ENCODE measurements at regions not wholly inside any gene's neighbourhood (a gene's known extent, or its start where the extent isn't known, plus 50 kb on each side); places are given as distances from the start of the nearest gene placed in this dataset.

DNA sequence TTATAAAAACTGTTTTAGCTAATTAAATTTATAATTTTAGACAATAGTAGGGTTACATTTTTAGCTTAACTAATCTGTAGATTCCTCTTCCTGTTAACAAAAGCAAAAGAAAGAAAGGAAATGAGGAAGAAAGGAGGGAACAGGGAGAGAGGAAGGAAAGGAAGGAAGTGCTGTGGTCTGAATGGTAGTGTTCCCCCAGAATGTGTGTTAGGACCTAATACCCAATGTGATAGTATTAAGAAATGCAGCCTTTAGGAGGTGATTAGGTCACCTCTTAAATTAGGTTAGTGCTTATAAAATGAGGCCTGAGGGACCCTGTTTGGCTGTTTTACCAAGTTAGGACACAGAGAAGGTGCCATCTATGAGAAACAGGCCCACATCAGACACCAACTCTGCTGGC is 136.9 kb upstream of the SAMSN1 start:
- TF ChIP-seq ZNF623 (tag by site-specific recombination; IDR thresholded peaks at IDR 0.05) (no peak), ZNF654 (tag by site-specific recombination; IDR thresholded peaks at IDR 0.05; ENCODE audit: low read depth) (no peak), ZSCAN30 (tag by site-specific recombination; IDR thresholded peaks at IDR 0.05) (no peak), ZBTB1 (tag by site-specific recombination; IDR thresholded peaks at IDR 0.05) (no peak), ZNF366 (tag by site-specific recombination; conservative IDR thresholded peaks at IDR 0.05) (no peak), ZNF157 (tag by site-specific recombination; IDR thresholded peaks at IDR 0.05) (no peak), ZNF132 (tag by site-specific recombination; IDR thresholded peaks at IDR 0.05; ENCODE audit: borderline replicate concordance) (no peak), ZNF777 (tag by site-specific recombination; IDR thresholded peaks at IDR 0.05; ENCODE audit: borderline replicate concordance) (no peak), ZNF701 (tag by site-specific recombination; IDR thresholded peaks at IDR 0.05) (no peak), ZFP69B (tag by site-specific recombination; IDR thresholded peaks at IDR 0.05) (no peak), ZNF324 (tag by site-specific recombination; IDR thresholded peaks at IDR 0.05) (no peak), ZNF274 (IDR thresholded peaks at IDR 0.05; ENCODE audit: low read length) (no peak), ZNF274 (tag by site-specific recombination; IDR thresholded peaks at IDR 0.05; ENCODE audit: borderline replicate concordance) (no peak), YY1 (tag by site-specific recombination; IDR thresholded peaks at IDR 0.05) (no peak), ZNF426 (tag by site-specific recombination; IDR thresholded peaks at IDR 0.05) (no peak), SP2 (tag by site-specific recombination; IDR thresholded peaks at IDR 0.05) (no peak)
- TF ChIP-seq, protein P1, sequence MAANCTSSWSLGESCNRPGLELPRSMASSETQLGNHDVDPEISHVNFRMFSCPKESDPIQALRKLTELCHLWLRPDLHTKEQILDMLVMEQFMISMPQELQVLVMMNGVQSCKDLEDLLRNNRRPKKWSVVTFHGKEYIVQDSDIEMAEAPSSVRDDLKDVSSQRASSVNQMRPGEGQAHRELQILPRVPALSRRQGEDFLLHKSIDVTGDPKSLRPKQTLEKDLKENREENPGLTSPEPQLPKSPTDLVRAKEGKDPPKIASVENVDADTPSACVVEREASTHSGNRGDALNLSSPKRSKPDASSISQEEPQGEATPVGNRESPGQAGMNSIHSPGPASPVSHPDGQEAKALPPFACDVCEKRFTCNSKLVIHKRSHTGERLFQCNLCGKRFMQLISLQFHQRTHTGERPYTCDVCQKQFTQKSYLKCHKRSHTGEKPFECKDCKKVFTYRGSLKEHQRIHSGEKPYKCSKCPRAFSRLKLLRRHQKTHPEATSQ (tag by site-specific recombination; IDR thresholded peaks at IDR 0.05) = no peak
- TF ChIP-seq, protein P2, sequence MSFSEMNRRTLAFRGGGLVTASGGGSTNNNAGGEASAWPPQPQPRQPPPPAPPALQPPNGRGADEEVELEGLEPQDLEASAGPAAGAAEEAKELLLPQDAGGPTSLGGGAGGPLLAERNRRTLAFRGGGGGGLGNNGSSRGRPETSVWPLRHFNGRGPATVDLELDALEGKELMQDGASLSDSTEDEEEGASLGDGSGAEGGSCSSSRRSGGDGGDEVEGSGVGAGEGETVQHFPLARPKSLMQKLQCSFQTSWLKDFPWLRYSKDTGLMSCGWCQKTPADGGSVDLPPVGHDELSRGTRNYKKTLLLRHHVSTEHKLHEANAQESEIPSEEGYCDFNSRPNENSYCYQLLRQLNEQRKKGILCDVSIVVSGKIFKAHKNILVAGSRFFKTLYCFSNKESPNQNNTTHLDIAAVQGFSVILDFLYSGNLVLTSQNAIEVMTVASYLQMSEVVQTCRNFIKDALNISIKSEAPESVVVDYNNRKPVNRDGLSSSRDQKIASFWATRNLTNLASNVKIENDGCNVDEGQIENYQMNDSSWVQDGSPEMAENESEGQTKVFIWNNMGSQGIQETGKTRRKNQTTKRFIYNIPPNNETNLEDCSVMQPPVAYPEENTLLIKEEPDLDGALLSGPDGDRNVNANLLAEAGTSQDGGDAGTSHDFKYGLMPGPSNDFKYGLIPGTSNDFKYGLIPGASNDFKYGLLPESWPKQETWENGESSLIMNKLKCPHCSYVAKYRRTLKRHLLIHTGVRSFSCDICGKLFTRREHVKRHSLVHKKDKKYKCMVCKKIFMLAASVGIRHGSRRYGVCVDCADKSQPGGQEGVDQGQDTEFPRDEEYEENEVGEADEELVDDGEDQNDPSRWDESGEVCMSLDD (tag by site-specific recombination; IDR thresholded peaks at IDR 0.05) = no peak
- TF ChIP-seq, protein P3, sequence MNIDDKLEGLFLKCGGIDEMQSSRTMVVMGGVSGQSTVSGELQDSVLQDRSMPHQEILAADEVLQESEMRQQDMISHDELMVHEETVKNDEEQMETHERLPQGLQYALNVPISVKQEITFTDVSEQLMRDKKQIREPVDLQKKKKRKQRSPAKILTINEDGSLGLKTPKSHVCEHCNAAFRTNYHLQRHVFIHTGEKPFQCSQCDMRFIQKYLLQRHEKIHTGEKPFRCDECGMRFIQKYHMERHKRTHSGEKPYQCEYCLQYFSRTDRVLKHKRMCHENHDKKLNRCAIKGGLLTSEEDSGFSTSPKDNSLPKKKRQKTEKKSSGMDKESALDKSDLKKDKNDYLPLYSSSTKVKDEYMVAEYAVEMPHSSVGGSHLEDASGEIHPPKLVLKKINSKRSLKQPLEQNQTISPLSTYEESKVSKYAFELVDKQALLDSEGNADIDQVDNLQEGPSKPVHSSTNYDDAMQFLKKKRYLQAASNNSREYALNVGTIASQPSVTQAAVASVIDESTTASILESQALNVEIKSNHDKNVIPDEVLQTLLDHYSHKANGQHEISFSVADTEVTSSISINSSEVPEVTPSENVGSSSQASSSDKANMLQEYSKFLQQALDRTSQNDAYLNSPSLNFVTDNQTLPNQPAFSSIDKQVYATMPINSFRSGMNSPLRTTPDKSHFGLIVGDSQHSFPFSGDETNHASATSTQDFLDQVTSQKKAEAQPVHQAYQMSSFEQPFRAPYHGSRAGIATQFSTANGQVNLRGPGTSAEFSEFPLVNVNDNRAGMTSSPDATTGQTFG (tag by site-specific recombination; IDR thresholded peaks at IDR 0.05; ENCODE audit: borderline replicate concordance) = no peak
- no peaks in the 10 kb centered on the region for H3K36me3 ChIP-seq (ENCODE audit: control insufficient read depth in 2 of 2, insufficient read depth in 1 of 2, low read length in 2 of 2)
- H3K27ac ChIP-seq (ENCODE audit: extremely low read depth, low read depth, low read length) = no peak overlapping the region
- no peaks in the 10 kb centered on the region for H3K9me3 ChIP-seq (ENCODE audit: control insufficient read depth, insufficient read depth, low read depth, low read length)
- no peaks in the 10 kb centered on the region for H3K4me1 ChIP-seq (ENCODE audit: control insufficient read depth, insufficient read depth, low read length)
- H3K4me3 ChIP-seq (ENCODE audit: low read depth, low read length) = no peak overlapping the region
- ChIA-PET CTCF (no interaction called here), POLR2A (no interaction called here)

DNA sequence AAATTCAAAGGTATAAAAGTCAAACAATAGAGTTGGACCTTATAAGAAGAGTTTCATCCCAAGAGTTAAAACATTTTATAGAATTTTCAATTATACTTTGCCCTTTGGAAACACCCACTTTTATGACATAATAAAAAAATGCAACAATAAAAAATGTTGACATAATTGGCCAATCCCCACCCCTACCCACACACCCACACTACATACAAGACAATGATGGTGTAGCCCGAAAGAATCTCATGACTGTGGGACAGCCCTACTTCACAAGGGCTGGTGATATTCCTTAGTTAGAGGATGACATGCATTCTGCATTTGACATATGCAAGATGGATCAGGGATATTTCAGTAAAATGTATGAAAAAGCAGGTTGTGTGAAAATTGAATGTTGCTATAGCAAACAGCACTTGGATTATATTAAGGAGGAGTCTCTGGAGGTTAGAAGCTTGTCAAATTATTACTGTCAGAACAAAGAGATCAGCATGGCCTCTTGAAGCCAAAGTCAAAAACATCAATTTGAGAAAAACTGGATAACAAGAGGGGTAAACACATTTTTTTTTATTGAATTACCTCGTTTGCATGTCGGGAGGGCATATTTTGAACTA is 133.0 kb upstream of the SAMSN1 start:
- Histone ChIP-seq H3K4me3 (ENCODE audit: low read depth, low read length) (no peak overlapping the region), H3K4me1 (ENCODE audit: control insufficient read depth, insufficient read depth, low read length) (no peaks in the 10 kb centered on the region), H3K36me3 (ENCODE audit: control insufficient read depth in 2 of 2, insufficient read depth in 1 of 2, low read length in 2 of 2) (no peaks in the 10 kb centered on the region), H3K27ac (ENCODE audit: extremely low read depth, low read depth, low read length) (no peak overlapping the region), H3K9me3 (ENCODE audit: control insufficient read depth, insufficient read depth, low read depth, low read length) (no peaks in the 10 kb centered on the region)
- ChIA-PET CTCF (no interaction called here), POLR2A (no interaction called here)
- no peak for TF ChIP-seq ZNF114 (tag by site-specific recombination; IDR thresholded peaks at IDR 0.05)
- no peak for TF ChIP-seq ZNF48 (tag by site-specific recombination; IDR thresholded peaks at IDR 0.05)
- no peak for TF ChIP-seq MZF1 (tag by site-specific recombination; IDR thresholded peaks at IDR 0.05; ENCODE audit: borderline replicate concordance)
- no peak for TF ChIP-seq ZNF311 (tag by site-specific recombination; IDR thresholded peaks at IDR 0.05; ENCODE audit: borderline replicate concordance)
- TF ChIP-seq ZNF510 (tag by site-specific recombination; IDR thresholded peaks at IDR 0.05; ENCODE audit: insufficient replicate concordance) = no peak
- TF ChIP-seq KLF1 (tag by site-specific recombination; IDR thresholded peaks at IDR 0.05) = no peak
- no peak for TF ChIP-seq ZNF514 (tag by site-specific recombination; IDR thresholded peaks at IDR 0.05)
- no peak for TF ChIP-seq ZNF140 (tag by site-specific recombination; IDR thresholded peaks at IDR 0.05)
- TF ChIP-seq, protein P4, sequence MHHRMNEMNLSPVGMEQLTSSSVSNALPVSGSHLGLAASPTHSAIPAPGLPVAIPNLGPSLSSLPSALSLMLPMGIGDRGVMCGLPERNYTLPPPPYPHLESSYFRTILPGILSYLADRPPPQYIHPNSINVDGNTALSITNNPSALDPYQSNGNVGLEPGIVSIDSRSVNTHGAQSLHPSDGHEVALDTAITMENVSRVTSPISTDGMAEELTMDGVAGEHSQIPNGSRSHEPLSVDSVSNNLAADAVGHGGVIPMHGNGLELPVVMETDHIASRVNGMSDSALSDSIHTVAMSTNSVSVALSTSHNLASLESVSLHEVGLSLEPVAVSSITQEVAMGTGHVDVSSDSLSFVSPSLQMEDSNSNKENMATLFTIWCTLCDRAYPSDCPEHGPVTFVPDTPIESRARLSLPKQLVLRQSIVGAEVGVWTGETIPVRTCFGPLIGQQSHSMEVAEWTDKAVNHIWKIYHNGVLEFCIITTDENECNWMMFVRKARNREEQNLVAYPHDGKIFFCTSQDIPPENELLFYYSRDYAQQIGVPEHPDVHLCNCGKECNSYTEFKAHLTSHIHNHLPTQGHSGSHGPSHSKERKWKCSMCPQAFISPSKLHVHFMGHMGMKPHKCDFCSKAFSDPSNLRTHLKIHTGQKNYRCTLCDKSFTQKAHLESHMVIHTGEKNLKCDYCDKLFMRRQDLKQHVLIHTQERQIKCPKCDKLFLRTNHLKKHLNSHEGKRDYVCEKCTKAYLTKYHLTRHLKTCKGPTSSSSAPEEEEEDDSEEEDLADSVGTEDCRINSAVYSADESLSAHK (tag by site-specific recombination; IDR thresholded peaks at IDR 0.05) = no peak
- TF ChIP-seq ZBTB7A (tag by site-specific recombination; IDR thresholded peaks at IDR 0.05; ENCODE audit: low read depth) = no peak
